GM10266 (cell line): ENCODE measurements at regions not wholly inside any gene's neighbourhood (a gene's known extent, or its start where the extent isn't known, plus 50 kb on each side); places are given as distances from the start of the nearest gene placed in this dataset.
"Not testable (repeated sequence)": the region's sequence is repeated elsewhere in the genome, so short reads cannot be mapped to it uniquely, and the experiment has no call there.

Experiments used
- DNase-seq: peaks from one replicate; pipeline ENCODE4 v3.0.0; 2012; ENCODE audit errors: extremely low spot score
- CTCF ChIP-seq: IDR thresholded peaks from 2 replicates; pipeline ENCODE4 v1.5.1; 2012; ENCODE audit warnings: mild to moderate bottlenecking, low read depth; ENCODE audit not compliant: control insufficient read depth, insufficient read depth; ENCODE audit errors: missing control alignments

- no peak for DNase-seq
- no peak for TF ChIP-seq CTCF
Observed at GRCh38 chr5:67752357-67752708, 463.2 kb upstream of the PIK3R1 start.

GRCh38 chr5:67748165-67748690 lies 467.3 kb upstream of the PIK3R1 start:
- no peak for DNase-seq
- TF ChIP-seq CTCF = no peak

- no peak for TF ChIP-seq CTCF
- no peak for DNase-seq
Observed at GRCh38 chr5:67747096-67747495, 468.5 kb upstream of the PIK3R1 start.

- DNase-seq = not testable (repeated sequence)
Observed at GRCh38 chr5:67746608-67747007, 468.9 kb upstream of the PIK3R1 start.

- no peak for DNase-seq
- no peak for TF ChIP-seq CTCF
Observed at GRCh38 chr5:67746103-67746502, 469.5 kb upstream of the PIK3R1 start.

GRCh38 chr5:67732921-67733320 lies 482.6 kb upstream of the PIK3R1 start:
- no peak for DNase-seq
- TF ChIP-seq CTCF = no peak

- no peak for DNase-seq
- no peak for TF ChIP-seq CTCF
Observed at GRCh38 chr5:67732471-67732870, 483.1 kb upstream of the PIK3R1 start.

GRCh38 chr5:67731886-67732285 lies 483.7 kb upstream of the PIK3R1 start:
- TF ChIP-seq CTCF = no peak
- DNase-seq = no peak
